GM10248 (cell line): ENCODE measurements at regions not wholly inside any gene's neighbourhood (a gene's known extent, or its start where the extent isn't known, plus 50 kb on each side); places are given as distances from the start of the nearest gene placed in this dataset.

Experiments used
- CTCF ChIA-PET: fragments of 300-600 bp; sonication (Branson Sonifier 250); formaldehyde crosslinking; extraction: SDS; loops from one replicate; lab custom pipeline; 2021; ENCODE audit warnings: antibody characterized with exemption; lab: Yijun Ruan, JAX
- POLR2A ChIA-PET: fragments of 350-650 bp; sonication (Branson Sonifier 250); formaldehyde crosslinking; extraction: SDS; loops from one replicate; lab custom pipeline; 2020; ENCODE audit warnings: antibody characterized with exemption; lab: Yijun Ruan, JAX
- DNase-seq: peaks from one replicate; pipeline ENCODE4 v3.0.0; 2012; ENCODE audit errors: extremely low spot score
- TF ChIP-seq, protein P1 (sequence below): IDR thresholded peaks from 2 replicates; pipeline ENCODE4 v1.5.1; 2012; ENCODE audit warnings: mild to moderate bottlenecking, low read depth; ENCODE audit errors: extremely low read depth, missing control alignments, control extremely low read depth

DNA sequence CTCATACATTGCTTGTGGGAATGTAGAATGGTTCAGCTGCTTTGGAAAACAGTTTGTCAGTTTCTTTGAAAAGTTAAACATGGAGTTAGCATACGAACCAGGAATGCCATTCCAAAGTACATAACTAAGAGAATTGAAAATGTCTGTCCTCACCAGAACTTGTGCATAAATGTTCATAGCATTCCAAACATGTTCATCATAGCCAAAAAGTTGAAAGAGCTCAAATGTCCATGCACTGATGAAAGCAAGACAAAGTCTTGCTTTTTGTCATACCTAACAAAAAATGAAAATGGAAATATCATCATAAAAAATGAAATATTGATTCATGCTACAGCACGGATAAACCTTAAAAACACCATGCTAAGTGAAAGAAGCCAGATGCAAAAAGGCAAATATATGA, 408.8 kb upstream of the UBE2E3 start:
- no peak for DNase-seq
- ChIA-PET POLR2A (no interaction called here), CTCF (interaction anchor here (1.4 kb wide), 1 partner anchor 12 kb away, joined by 4 read pairs; no protein-coding TSS in a partner anchor)
- TF ChIP-seq, protein P1, sequence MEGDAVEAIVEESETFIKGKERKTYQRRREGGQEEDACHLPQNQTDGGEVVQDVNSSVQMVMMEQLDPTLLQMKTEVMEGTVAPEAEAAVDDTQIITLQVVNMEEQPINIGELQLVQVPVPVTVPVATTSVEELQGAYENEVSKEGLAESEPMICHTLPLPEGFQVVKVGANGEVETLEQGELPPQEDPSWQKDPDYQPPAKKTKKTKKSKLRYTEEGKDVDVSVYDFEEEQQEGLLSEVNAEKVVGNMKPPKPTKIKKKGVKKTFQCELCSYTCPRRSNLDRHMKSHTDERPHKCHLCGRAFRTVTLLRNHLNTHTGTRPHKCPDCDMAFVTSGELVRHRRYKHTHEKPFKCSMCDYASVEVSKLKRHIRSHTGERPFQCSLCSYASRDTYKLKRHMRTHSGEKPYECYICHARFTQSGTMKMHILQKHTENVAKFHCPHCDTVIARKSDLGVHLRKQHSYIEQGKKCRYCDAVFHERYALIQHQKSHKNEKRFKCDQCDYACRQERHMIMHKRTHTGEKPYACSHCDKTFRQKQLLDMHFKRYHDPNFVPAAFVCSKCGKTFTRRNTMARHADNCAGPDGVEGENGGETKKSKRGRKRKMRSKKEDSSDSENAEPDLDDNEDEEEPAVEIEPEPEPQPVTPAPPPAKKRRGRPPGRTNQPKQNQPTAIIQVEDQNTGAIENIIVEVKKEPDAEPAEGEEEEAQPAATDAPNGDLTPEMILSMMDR = no peak

DNA sequence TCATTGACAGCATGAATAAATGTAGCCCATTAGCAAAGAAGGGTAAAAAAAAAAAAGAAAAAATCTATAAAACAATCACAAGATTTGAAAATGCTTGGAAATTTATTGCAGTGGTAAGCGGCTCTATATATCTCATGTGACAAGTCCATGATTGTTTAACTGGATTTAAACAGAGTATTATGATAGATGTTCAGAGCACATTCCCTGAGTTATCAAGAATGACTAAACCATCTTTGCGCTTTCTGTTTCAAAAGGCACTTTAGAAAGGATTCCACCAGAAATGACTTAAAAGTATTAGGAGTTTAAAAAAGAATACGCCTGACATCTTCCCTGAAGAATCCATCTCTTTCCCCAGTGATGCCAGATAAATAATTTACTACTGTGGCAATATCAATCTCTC, 409.5 kb upstream of the UBE2E3 start:
- DNase-seq = no peak
- ChIA-PET POLR2A (no interaction called here), CTCF (no interaction called here)
- TF ChIP-seq, protein P1 = no peak

DNA sequence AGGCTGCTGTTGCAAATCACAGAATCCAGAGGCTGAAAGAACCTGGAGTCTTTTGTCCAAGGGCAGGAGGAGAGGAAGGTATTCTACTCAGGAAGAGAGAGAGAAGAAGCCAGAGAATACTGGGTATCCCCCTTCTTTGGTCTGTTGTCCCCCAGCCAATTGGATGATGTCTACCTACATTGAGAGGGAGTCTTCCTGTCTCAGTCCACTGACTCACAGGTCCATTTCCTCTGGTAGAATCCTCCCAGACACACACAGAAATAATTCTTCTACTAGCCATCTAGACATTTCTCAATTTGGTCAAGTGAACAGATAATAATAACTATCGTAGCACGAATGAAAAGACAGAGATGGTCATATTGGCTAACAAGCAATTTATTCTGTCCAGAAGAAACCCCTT, 416.4 kb upstream of the UBE2E3 start:
- CTCF ChIA-PET = no interaction called here
- POLR2A ChIA-PET = no interaction called here
- TF ChIP-seq, protein P1 = no peak
- DNase-seq = no peak

DNA sequence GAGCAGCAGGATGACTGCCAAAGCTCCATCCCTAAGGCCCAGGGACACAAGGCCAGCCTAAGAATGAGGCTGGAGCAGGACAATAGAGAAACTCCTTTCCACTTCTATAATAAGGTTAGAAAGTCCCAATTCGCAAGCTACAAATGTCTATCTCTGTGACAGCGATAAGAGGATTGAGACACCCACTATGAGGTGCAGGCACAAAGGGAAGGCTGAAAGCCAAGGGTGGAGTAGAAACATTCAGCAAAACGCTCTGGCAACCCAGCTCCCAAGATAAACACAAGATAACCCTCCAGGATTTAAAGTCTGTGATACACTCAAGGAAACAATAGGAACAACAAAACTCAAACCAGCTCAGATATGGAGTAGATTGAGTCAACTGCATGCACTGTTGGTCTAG, 418.0 kb upstream of the UBE2E3 start:
- no peak for DNase-seq
- POLR2A ChIA-PET = no interaction called here
- TF ChIP-seq, protein P1 = no peak
- CTCF ChIA-PET = no interaction called here

DNA sequence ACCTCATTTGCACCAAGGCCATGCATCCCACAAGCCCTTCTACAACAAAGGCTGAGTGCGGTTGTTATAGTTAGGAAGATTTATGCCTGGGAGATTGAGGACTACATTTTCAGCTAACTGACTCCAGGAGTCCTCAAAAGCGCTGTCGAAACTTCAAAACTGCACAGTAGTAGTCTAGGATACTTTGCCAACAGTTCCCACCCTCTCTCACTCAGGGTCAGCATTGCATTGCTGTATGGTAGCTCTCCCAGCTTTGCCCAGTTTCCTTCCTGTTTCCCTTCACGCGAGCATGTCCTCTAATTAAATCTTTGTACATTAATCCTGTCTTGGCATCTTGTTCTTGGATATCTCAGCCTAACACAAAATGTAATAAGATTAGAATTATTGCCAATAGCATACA, 420.6 kb upstream of the UBE2E3 start:
- TF ChIP-seq, protein P1 = no peak
- POLR2A ChIA-PET = no interaction called here
- DNase-seq = no peak
- CTCF ChIA-PET = no interaction called here

DNA sequence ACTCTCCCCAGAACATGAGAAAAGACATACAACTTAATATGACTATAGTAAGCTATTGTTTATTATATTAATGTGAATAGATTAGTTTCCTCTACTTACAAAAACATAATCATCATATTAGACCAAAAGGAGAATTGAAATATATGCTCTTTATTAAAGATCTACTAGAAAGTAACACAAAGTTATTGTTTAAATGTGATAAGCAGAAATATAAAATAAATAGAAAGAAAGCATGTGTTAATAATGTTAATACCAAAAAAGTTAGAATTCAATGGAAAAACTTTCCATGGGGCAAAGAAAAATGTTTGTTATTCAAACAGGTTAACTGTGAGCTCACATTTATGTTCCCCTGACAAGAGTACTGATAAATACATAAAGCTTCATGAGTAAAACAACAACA, 421.4 kb upstream of the UBE2E3 start:
- TF ChIP-seq, protein P1 = no peak
- no peak for DNase-seq
- POLR2A ChIA-PET = no interaction called here
- CTCF ChIA-PET = interaction anchor here (3.6 kb wide), 1 partner anchor 12 kb away, joined by 14 read pairs; no protein-coding TSS in a partner anchor
